Stimulated activated CD8-positive, alpha-beta memory T cell treated with anti-CD3 and anti-CD28 coated beads, Interleukin-7, amount 100 ng/mL, for 1 hour (primary cell): ENCODE measurements at regions not wholly inside any gene's neighbourhood (a gene's known extent, or its start where the extent isn't known, plus 50 kb on each side); places are given as distances from the start of the nearest gene placed in this dataset.

ENCODE experiments used
- DNase-seq, 2 donors: peaks; one replicate each; pipeline ENCODE4 v3.0.0-alpha.2; 2020; ENCODE audit warnings: low read depth in 2 of 2

DNA sequence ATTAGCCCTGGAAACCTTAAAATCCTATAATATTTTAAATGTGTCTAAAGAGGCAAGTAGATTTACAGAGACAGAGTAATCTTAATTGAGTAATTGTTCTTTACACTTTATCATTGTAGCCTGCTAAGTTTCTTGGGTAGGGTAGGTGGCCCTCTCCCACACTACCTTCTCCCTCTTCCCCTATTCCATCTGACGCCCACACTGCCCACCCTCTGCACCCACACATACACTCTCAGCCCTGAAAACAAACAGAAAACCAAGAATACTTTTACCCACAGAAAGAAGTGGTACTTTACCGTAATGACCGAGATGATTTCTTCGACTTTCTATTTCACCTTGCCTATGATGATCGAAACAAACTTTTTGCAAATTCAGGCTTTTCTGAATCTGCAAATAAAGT, 320.4 kb upstream of the OBI1 start:
- no peak for DNase-seq

DNA sequence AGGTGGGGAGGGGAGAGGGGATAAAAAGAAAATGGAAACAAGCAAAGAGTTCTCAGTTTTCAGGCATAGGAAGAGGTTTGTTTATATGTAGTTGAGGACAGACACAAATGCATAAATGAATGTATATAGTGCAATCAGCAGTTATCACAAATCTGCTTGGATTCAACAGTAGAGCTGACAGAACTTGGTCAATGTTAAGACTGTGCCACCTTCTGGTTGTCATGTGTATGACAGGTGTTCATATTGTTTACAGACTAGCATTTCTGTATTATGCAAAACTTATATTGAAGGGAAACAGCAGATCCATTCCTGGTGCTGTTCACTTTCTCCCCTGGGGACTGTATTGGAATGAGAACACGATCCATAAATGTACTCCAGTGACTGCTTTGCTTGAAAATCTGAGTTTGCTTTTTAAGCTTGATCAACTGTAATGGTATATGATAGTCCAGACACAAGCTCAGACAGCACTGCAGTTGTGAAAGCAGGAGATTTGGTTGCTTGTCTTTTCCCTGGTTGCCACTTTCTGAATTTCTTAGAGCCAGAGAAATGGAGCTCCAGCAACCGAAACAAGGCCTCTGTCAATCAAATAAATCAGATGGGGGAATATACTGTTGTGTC, 319.5 kb upstream of the OBI1 start:
- no peak for DNase-seq

GRCh38 chr13:78977311-78977710, 318.4 kb upstream of the OBI1 start:
- no peak for DNase-seq

DNA sequence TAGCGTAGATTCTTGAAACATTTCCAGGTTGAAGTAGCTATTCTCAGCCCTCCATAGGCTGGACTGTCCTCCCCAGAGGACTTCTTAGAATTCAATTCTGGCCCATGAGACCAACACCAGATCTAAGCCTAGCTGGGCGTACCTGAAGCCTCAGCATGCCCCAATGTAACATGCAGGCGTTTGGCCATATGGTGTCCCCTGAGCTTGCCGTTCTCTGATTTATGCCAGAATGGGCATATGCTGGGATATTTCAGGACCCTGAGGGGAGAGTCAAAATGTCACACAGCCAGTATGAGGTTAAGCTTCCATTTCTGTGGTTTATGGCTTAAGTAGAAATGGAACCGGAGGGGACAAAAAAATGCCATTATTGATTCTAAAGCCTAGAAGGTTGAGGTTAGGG, 317.7 kb upstream of the OBI1 start:
- no peak for DNase-seq

DNA sequence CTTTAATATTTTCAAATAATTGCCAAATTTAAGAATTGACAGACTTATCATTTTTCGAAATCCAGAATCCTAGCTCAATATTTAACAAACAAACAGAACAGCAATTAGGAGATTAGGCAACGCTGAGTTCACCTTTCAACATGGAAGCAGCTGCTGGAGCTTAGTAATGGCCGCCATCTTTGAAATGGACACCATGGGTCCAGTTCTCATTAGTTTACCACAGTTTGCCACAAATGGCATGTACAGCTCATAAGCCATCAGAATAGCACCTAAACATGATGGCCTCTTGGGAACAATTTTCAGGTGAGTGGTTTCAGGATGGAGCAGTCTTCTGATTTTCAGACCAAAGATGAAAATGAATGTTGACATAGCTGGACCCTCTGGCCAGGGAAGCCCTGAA, 313.6 kb upstream of the OBI1 start:
- no peak for DNase-seq

DNA sequence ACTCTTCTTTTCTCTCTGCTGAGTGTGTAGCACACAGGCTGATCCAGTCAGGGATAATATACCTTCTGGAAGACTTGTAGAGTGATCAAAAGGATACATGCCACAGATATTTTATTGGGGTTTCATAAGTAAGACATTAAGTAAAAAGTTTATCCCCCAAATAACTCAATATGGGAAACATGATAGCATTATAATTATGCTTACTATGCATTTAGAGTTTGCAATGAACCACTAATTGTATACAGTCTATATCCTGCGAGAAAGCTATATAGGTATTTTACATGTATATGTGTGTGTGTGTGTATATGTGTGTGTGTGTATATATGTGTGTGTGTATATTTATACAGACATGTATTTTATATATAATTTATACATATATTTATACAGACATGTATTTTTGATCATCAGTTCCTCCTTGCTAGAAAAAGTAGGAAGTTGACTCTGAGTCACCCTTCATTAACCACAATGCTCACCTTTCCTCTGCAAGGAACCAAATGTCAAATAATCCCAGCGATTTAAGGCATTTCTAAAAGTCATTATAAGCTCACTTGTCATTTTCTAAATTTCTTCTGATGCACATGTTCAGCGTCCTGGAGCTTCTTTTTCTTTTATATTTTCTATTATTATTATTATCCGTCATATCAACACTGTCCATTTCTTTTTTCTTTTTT, 312.5 kb upstream of the OBI1 start:
- DNase-seq, result no peak

GRCh38 chr13:78960881-78961280, 301.9 kb upstream of the OBI1 start:
- no peak for DNase-seq

GRCh38 chr13:78958006-78958405, 299.1 kb upstream of the OBI1 start:
- DNase-seq, result no peak

DNA sequence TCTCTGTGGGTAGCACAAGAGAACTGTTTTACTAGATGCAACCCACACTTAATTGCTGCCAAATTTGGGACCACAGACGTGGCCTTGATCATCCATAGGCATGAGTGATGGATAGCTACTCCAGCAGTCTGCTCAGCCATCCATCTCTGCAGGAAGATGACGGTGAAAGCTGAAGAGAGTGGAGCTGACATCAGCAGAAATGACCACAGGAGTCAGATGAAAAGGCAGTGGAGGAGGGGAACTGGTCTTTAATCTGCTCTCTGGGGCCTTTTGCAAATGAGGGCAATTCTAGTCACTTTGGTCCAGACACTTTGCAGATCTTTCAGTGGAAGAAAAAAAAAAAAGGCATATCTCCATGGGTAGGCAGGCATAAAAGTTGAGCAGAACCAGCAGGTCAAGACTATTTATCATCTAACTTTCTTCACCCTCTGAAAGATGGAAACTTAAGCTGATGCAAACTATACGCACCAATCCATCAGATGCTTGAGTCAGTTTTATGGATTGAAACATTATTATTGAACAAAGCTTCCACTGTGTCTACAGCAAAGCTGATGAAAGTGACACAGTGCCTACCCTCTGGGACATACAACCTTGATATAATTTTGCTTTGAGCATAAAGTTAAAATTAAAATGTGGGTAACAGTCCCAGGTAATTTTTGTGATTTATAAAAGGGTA, 281.6 kb upstream of the OBI1 start:
- DNase-seq, result no peak

DNA sequence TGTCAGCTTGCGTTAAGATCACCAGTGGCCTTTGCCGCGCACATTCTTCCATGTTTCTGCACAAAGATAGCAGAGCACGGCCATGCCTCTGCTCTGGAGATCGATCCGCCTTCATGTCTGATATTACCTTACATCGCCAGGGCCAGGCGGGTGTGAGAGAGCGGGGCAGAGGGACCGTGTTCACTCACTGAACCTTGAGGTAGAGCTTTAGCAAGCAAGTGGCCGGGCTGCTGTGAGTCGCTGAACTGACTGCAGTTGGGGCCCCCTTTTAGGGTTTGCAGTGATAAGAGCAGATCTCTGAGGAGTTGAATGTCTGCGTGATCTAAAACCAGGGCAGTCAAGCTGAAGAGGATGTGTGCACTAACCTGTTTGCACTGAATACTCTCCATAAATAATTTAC, 275.4 kb upstream of the OBI1 start:
- DNase-seq, result no peak

- no peak for DNase-seq
Measured at GRCh38 chr13:78915015-78915414, 256.1 kb upstream of the OBI1 start.

GRCh38 chr13:78913656-78914055, 254.7 kb upstream of the OBI1 start:
- no peak for DNase-seq

DNA sequence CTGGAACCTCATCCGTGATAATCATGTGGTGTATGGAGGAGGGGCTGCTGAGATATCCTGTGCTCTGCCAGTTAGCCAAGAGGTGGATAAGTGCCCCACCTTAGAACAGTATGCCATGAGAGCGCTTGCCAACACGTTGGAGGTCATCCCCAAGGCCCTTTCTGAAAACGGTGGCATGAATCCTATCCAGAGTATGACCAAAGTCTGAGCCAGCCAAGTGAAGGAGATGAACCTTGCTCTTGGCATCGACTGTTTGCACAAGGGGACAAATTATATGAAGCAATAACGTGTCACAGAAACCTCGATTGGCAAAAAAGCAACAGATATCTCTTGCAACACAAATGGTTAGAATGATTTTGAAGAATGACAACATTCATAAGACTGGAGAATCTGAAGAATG, 251.2 kb upstream of the OBI1 start:
- DNase-seq, result no peak

GRCh38 chr13:78909276-78909675, 250.3 kb upstream of the OBI1 start:
- DNase-seq, result no peak

GRCh38 chr13:78907006-78907405, 248.1 kb upstream of the OBI1 start:
- DNase-seq, result no peak

- no peak for DNase-seq
Measured at GRCh38 chr13:78897200-78897599, 238.2 kb upstream of the OBI1 start.

- DNase-seq, result no peak
Measured at GRCh38 chr13:78884571-78884970, 225.6 kb upstream of the OBI1 start.

- DNase-seq, result no peak
Measured at GRCh38 chr13:78881751-78882150, 222.8 kb upstream of the OBI1 start.

DNA sequence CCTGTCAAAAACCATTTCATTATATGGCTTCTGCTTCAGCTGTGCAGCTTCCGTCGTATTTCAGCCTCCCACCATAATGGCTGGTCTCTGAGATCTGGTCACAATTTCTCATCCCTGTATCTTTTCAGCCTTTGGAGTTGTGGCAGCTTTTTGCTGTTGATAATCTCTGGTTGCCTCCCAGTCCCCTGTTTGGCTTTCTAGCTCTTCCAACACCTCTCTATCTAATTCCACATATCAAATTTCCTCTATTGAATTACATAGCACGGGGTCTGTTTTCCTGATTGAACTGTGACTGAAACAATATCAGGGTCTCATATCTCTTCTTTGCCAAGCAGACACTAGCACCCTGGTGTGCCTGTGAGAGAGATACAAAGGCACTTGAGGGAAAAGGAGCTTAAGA, 222.1 kb upstream of the OBI1 start:
- DNase-seq, result no peak

GRCh38 chr13:78876915-78877549, 218.1 kb upstream of the OBI1 start:
- DNase-seq, result no peak

- DNase-seq, result no peak
Measured at GRCh38 chr13:78875792-78876580, 217.0 kb upstream of the OBI1 start.

DNA sequence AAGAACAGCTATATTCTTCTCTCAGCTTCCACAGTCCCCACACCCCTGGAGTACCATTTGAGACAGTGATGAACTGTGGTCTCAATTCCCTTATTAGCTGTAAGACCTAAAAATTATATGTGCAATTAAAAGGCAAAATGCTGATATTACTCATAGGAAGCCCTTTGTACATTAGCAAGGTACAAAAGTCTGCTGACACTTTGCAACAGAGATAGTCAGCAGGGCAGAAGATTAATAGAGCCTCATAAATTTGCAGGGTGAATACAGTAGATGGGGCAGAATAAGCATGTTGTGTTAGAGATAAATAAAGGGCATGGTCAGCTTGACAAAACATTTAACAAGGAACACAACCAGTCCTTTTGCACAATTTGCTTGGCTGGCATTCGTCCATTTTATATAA, 210.0 kb upstream of the OBI1 start:
- DNase-seq, result no peak
